ENCODE measurements at regions not wholly inside any gene's neighbourhood (a gene's known extent, or its start where the extent isn't known, plus 50 kb on each side); places are given as distances from the start of the nearest gene placed in this dataset.

GRCh38 chr18:49692906-49693716, 120.2 kb downstream of the ACAA2 start (continued):
- no peak for TF ChIP-seq ZNF513 (tag by site-specific recombination; IDR thresholded peaks at IDR 0.05)
- no peak for TF ChIP-seq KLF9 (tag by site-specific recombination; IDR thresholded peaks at IDR 0.05; ENCODE audit: low read depth)
- no peak for TF ChIP-seq ZNF670 (tag by site-specific recombination; IDR thresholded peaks at IDR 0.05; ENCODE audit: low read depth)
- no peak for TF ChIP-seq ZBTB8A (tag by site-specific recombination; IDR thresholded peaks at IDR 0.05)
- TF ChIP-seq AEBP2 (tag by site-specific recombination; IDR thresholded peaks at IDR 0.05; ENCODE audit: borderline replicate concordance), result no peak
- TF ChIP-seq ZNF146 (tag by site-specific recombination; IDR thresholded peaks at IDR 0.05), result no peak
- TF ChIP-seq ZSCAN30 (tag by site-specific recombination; IDR thresholded peaks at IDR 0.05), result 0 out of 2 replicates have a peak, but pooled peaks have one; percentile 21
- no peak for TF ChIP-seq ZNF621 (tag by site-specific recombination; IDR thresholded peaks at IDR 0.05)
- no peak for TF ChIP-seq ZNF677 (tag by site-specific recombination; IDR thresholded peaks at IDR 0.05)
- TF ChIP-seq ZNF623 (tag by site-specific recombination; IDR thresholded peaks at IDR 0.05), result no peak
- no peak for TF ChIP-seq ZBTB6 (tag by site-specific recombination; IDR thresholded peaks at IDR 0.05)
- no peak for TF ChIP-seq ZNF558 (tag by site-specific recombination; IDR thresholded peaks at IDR 0.05)

GRCh38 chr18:49691177-49691608, 122.1 kb downstream of the ACAA2 start:
- POLR2A ChIA-PET, result no interaction called here
- peaks cover 36% of the 10 kb centered on the region for H3K4me1 ChIP-seq (ENCODE audit: control insufficient read depth, insufficient read depth, low read length)
- H3K27ac ChIP-seq (ENCODE audit: extremely low read depth, low read depth, low read length), result 0 out of 2 replicates have a peak overlapping the region, but pooled peaks have one; percentile 2
- H3K9me3 ChIP-seq (ENCODE audit: control insufficient read depth, insufficient read depth, low read depth, low read length), result no peaks in the 10 kb centered on the region
- peak; percentile 53 for TF ChIP-seq EGR2 (tag by site-specific recombination; IDR thresholded peaks at IDR 0.05; ENCODE audit: low read depth)
- no peak for TF ChIP-seq SP3 (tag by site-specific recombination; IDR thresholded peaks at IDR 0.05)
- no peak for TF ChIP-seq ZNF335 (tag by site-specific recombination; conservative IDR thresholded peaks at IDR 0.05)
- TF ChIP-seq ZBTB17 (tag by site-specific recombination; IDR thresholded peaks at IDR 0.05), result no peak
- peak; percentile 79 for TF ChIP-seq ZNF398 (tag by site-specific recombination; IDR thresholded peaks at IDR 0.05)
- no peak for TF ChIP-seq ZNF658 (tag by site-specific recombination; IDR thresholded peaks at IDR 0.05)
- TF ChIP-seq ZNF488 (tag by site-specific recombination; IDR thresholded peaks at IDR 0.05), result no peak
- TF ChIP-seq ZFHX2 (tag by site-specific recombination; conservative IDR thresholded peaks at IDR 0.05), result peak; percentile 75
- TF ChIP-seq ZNF629 (tag by site-specific recombination; IDR thresholded peaks at IDR 0.05), result no peak
- no peak for TF ChIP-seq ZNF560 (tag by site-specific recombination; IDR thresholded peaks at IDR 0.05; ENCODE audit: borderline replicate concordance)
- no peaks in the 10 kb centered on the region for H3K36me3 ChIP-seq (ENCODE audit: control insufficient read depth in 2 of 2, insufficient read depth in 1 of 2, low read length in 2 of 2)
- CTCF ChIA-PET, result interaction anchor here (0.5 to 1.3 kb wide), 4 partner anchors 20 to 1096 kb away, joined by 3 to 4 read pairs (median 3); no protein-coding TSS in a partner anchor
- no peak overlapping the region for H3K4me3 ChIP-seq (ENCODE audit: low read depth, low read length)

All from HEK293 (cell line).